MM.1S (cell line): ENCODE measurements at regions not wholly inside any gene's neighbourhood (a gene's known extent, or its start where the extent isn't known, plus 50 kb on each side); places are given as distances from the start of the nearest gene placed in this dataset.

Experiments used
- DNase-seq: peaks from one replicate; pipeline ENCODE4 v3.0.0-alpha.2; 2015
- H2AFZ ChIP-seq: fragments of 300-600 bp; sonication (generic); 2 replicates; pipeline ENCODE4 v1.6.0; 2016; ENCODE audit warnings: antibody characterized with exemption, low read length
- H3F3A ChIP-seq: fragments of 300-600 bp; sonication (generic); 2 replicates; pipeline ENCODE4 v1.6.1; 2016; ENCODE audit warnings: mild to moderate bottlenecking, antibody characterized with exemption, low read length, moderate library complexity, mixed read lengths; ENCODE audit not compliant: insufficient read depth
- H3K27ac ChIP-seq: fragments of 300-600 bp; sonication (generic); 2 replicates; pipeline ENCODE4 v1.5.1; 2016; ENCODE audit warnings: mild to moderate bottlenecking, low read length
- H3K27me3 ChIP-seq: fragments of 300-600 bp; sonication (generic); replicated peaks from 2 replicates; pipeline ENCODE4 v1.6.0; 2016; ENCODE audit warnings: low read length; ENCODE audit not compliant: insufficient read depth
- H3K36me3 ChIP-seq: fragments of 300-600 bp; sonication (generic); replicated peaks from 2 replicates; pipeline ENCODE4 v1.6.1; 2016; ENCODE audit warnings: mild to moderate bottlenecking, low read length, mixed read lengths; ENCODE audit not compliant: insufficient read depth
- H3K4me1 ChIP-seq: fragments of 300-600 bp; sonication (generic); 2 replicates; pipeline ENCODE4 v1.6.1; 2016; ENCODE audit warnings: low read length, mixed read lengths
- H3K4me2 ChIP-seq: fragments of 300-600 bp; sonication (generic); 2 replicates; pipeline ENCODE4 v1.6.0; 2016; ENCODE audit warnings: low read depth, low read length
- H3K4me3 ChIP-seq: fragments of 300-600 bp; sonication (generic); 2 replicates; pipeline ENCODE4 v1.5.1; 2016; ENCODE audit warnings: low read length, mixed read lengths
- H3K79me2 ChIP-seq: fragments of 300-600 bp; sonication (generic); 2 replicates; pipeline ENCODE4 v1.6.1; 2016; ENCODE audit warnings: mixed run types, low read length, mixed read lengths
- H3K9ac ChIP-seq: fragments of 300-600 bp; sonication (generic); 2 replicates; pipeline ENCODE4 v1.6.1; 2016; ENCODE audit warnings: low read length, mixed read lengths
- H3K9me2 ChIP-seq: fragments of 300-600 bp; sonication (generic); replicated peaks from 2 replicates; pipeline ENCODE4 v1.6.1; 2016; ENCODE audit warnings: mild to moderate bottlenecking, low read length, mixed read lengths; ENCODE audit not compliant: insufficient read depth
- H3K9me3 ChIP-seq: fragments of 300-600 bp; sonication (generic); replicated peaks from 2 replicates; pipeline ENCODE4 v1.6.1; 2016; ENCODE audit warnings: mild to moderate bottlenecking, low read length, mixed read lengths; ENCODE audit not compliant: insufficient read depth
- H4K20me1 ChIP-seq: fragments of 300-600 bp; sonication (generic); 2 replicates; pipeline ENCODE4 v1.6.1; 2016; ENCODE audit warnings: mild to moderate bottlenecking, low read length, moderate library complexity, mixed read lengths; ENCODE audit not compliant: insufficient read depth
- EZH2 ChIP-seq: fragments of 300-600 bp; sonication (generic); optimal IDR thresholded peaks from 2 replicates; pipeline ENCODE3; 2017; ENCODE audit warnings: low read depth, mild to moderate bottlenecking, antibody characterized with exemption, low read length, mixed read lengths
- EZH2phosphoT487 ChIP-seq: fragments of 300-600 bp; sonication (generic); IDR thresholded peaks from 2 replicates; pipeline ENCODE4 v1.6.1; 2018; ENCODE audit warnings: antibody characterized with exemption, low read length
- TF ChIP-seq, protein P1 (sequence below): fragments of 300-600 bp; sonication (generic); IDR thresholded peaks from 2 replicates; pipeline ENCODE4 v1.5.1; 2016; ENCODE audit warnings: antibody characterized with exemption, low read length, mixed read lengths

DNA sequence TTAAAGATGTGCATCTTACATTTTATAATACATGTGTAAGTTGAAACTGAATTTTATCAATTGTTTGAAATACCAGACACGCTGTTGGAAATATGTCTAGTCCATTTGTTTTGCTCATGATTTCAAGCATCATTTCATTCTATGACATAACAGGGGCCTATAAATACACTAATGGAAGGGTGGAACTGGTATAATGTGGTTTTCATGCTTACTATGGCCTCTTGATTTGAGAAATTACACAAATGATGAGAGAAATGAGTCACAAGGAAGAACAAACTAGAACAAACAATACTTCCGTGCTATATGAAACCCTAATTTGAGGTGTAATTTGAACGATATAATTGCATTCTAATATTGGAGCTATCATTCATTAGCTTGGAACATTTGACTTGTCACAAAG lies 663.4 kb downstream of the SLC16A7 start:
- no peaks in the 10 kb centered on the region for H3K36me3 ChIP-seq
- TF ChIP-seq EZH2phosphoT487 (no peak), EZH2 (no peak)
- H2AFZ ChIP-seq, result no peak overlapping the region
- H3K4me2 ChIP-seq, result no peak overlapping the region
- no peaks in the 10 kb centered on the region for H4K20me1 ChIP-seq
- no peaks in the 10 kb centered on the region for H3F3A ChIP-seq
- no peak overlapping the region for H3K9ac ChIP-seq
- H3K4me3 ChIP-seq, result no peak overlapping the region
- H3K79me2 ChIP-seq, result no peaks in the 10 kb centered on the region
- no peaks in the 10 kb centered on the region for H3K27me3 ChIP-seq
- H3K4me1 ChIP-seq, result no peaks in the 10 kb centered on the region
- no peak overlapping the region for H3K27ac ChIP-seq
- DNase-seq, result no peak
- H3K9me3 ChIP-seq, result no peaks in the 10 kb centered on the region
- H3K9me2 ChIP-seq, result no peaks in the 10 kb centered on the region

DNA sequence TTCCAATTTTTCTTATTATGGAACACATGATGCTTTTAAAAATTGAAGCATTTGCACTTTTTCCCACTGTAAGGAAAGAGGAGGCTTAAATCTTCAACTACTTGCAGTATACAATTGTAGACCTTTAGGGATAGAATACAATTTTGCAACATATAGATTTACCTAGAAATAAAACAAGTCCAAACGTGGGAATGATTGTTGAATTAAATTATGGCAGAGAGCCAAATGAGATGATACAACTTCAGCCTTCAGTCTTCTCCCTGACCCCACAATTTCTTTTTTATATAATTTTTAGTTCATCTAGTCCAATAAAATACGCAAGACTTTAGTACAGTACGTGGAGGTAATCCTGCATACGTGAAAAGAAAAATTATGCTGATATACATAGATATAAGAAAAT lies 666.5 kb downstream of the SLC16A7 start:
- no peak for TF ChIP-seq EZH2
- TF ChIP-seq, protein P1, sequence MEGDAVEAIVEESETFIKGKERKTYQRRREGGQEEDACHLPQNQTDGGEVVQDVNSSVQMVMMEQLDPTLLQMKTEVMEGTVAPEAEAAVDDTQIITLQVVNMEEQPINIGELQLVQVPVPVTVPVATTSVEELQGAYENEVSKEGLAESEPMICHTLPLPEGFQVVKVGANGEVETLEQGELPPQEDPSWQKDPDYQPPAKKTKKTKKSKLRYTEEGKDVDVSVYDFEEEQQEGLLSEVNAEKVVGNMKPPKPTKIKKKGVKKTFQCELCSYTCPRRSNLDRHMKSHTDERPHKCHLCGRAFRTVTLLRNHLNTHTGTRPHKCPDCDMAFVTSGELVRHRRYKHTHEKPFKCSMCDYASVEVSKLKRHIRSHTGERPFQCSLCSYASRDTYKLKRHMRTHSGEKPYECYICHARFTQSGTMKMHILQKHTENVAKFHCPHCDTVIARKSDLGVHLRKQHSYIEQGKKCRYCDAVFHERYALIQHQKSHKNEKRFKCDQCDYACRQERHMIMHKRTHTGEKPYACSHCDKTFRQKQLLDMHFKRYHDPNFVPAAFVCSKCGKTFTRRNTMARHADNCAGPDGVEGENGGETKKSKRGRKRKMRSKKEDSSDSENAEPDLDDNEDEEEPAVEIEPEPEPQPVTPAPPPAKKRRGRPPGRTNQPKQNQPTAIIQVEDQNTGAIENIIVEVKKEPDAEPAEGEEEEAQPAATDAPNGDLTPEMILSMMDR, result no peak
- TF ChIP-seq EZH2phosphoT487, result no peak
- Histone ChIP-seq H3K9ac (no peak overlapping the region), H3K9me2 (no peaks in the 10 kb centered on the region), H3K27ac (no peak overlapping the region), H3F3A (no peaks in the 10 kb centered on the region), H3K9me3 (no peaks in the 10 kb centered on the region), H4K20me1 (no peaks in the 10 kb centered on the region), H3K36me3 (no peaks in the 10 kb centered on the region), H3K79me2 (no peaks in the 10 kb centered on the region), H3K4me1 (no peaks in the 10 kb centered on the region), H3K4me3 (no peak overlapping the region), H3K27me3 (no peaks in the 10 kb centered on the region), H2AFZ (no peak overlapping the region), H3K4me2 (no peak overlapping the region)
- DNase-seq, result no peak

DNA sequence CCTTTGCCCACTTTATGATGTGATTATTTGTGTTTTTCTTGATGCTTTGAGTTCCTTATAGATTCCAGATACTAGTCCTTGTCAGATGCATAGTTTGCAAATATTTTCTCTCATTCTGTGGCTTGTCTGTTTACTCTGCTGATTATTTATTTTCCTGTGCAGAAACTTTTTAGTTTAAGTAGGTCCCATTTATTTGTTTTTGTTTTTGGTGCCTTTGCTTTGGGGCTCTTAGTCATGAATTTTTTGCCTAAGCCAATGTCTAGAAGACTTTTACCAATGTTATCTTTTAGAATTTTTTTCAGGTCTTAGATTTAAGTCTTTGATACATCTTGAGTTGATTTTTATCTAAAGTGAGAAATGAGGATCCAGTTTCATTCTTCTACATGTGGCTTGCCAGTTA lies 667.3 kb downstream of the SLC16A7 start:
- Histone ChIP-seq H3F3A (no peaks in the 10 kb centered on the region), H3K27ac (no peak overlapping the region), H4K20me1 (no peaks in the 10 kb centered on the region), H3K4me2 (no peak overlapping the region), H3K36me3 (no peaks in the 10 kb centered on the region), H3K4me3 (no peak overlapping the region), H3K4me1 (no peaks in the 10 kb centered on the region), H3K9me2 (no peaks in the 10 kb centered on the region), H2AFZ (no peak overlapping the region), H3K9ac (no peak overlapping the region), H3K9me3 (no peaks in the 10 kb centered on the region), H3K79me2 (no peaks in the 10 kb centered on the region), H3K27me3 (no peaks in the 10 kb centered on the region)
- TF ChIP-seq, protein P1, result no peak
- TF ChIP-seq EZH2phosphoT487 (no peak), EZH2 (no peak)
- DNase-seq, result no peak

DNA sequence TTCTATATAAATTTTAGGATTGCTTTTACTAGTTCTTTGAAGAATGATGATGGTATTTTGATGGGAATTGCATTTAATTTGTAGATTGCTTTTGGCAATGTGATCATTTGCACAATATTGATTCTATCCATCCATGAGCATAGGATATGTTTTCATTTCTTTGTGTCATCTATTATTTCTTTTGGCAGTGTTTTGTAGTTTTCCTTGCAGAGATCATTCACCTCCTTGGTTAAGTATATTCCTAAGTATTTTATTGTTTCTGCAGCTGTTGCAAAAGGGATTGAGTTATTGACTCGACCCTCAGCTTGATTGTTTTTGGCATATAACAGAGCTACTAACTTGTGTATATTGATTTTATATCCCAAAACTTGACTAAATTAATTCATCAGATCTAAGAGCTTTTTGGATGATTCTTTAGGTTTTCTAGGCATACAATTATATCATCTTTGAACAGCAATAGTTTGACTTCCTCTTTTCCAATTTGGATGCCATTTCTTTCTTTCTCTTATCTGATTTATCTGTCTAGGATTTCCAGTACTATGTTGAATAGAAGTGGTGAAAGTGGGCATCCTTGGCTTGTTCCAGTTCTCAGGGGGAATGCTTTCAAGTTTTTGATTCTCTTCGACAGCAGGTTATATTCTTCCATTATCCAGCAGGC lies 668.1 kb downstream of the SLC16A7 start:
- no peaks in the 10 kb centered on the region for H3K9me3 ChIP-seq
- no peaks in the 10 kb centered on the region for H3K9me2 ChIP-seq
- DNase-seq, result no peak
- H3F3A ChIP-seq, result no peaks in the 10 kb centered on the region
- H3K9ac ChIP-seq, result no peak overlapping the region
- no peaks in the 10 kb centered on the region for H3K79me2 ChIP-seq
- H3K4me3 ChIP-seq, result no peak overlapping the region
- no peak overlapping the region for H3K4me2 ChIP-seq
- H4K20me1 ChIP-seq, result no peaks in the 10 kb centered on the region
- TF ChIP-seq EZH2phosphoT487 (no peak), EZH2 (no peak)
- TF ChIP-seq, protein P1, result no peak
- H3K4me1 ChIP-seq, result no peaks in the 10 kb centered on the region
- H3K27ac ChIP-seq, result no peak overlapping the region
- no peaks in the 10 kb centered on the region for H3K36me3 ChIP-seq
- H2AFZ ChIP-seq, result no peak overlapping the region
- H3K27me3 ChIP-seq, result no peaks in the 10 kb centered on the region
